OCI-LY7 (cell line): ENCODE measurements at regions not wholly inside any gene's neighbourhood (a gene's known extent, or its start where the extent isn't known, plus 50 kb on each side); places are given as distances from the start of the nearest gene placed in this dataset.

ENCODE experiments used
- CTCF ChIP-seq: fragments of 200-600 bp; sonication (generic); conservative IDR thresholded peaks from 2 replicates; pipeline ENCODE4 v1.5.1; 2014; ENCODE audit warnings: mild to moderate bottlenecking, antibody characterized with exemption, low read length, moderate library complexity, mixed read lengths
- EZH2phosphoT487 ChIP-seq: fragments of 200-600 bp; sonication (generic); IDR thresholded peaks from 2 replicates; pipeline ENCODE4 v1.6.1; 2018; ENCODE audit warnings: low read depth, borderline replicate concordance, mild to moderate bottlenecking, mixed run types, antibody characterized with exemption, low read length, moderate library complexity, mixed read lengths

DNA sequence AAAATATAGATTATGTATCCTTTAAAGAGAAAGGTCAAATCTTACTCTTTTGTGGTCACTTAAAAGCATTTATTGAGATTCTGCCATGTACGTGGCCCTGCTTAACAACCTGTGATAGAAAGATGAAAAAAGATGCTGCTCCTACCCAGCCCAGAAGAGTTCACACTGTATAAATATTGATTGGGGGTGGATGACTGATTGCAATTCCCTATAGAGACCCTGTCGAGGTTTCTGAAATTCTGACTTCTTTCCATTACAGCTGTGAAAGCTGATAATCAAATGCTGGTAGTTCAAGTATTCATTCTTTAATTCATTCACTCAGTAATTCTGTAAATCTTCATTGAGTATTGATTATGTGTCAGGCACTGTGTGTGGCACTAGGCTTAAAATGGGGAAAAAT lies 114.1 kb upstream of the CHL1 start:
- TF ChIP-seq CTCF, result no peak
- no peak for TF ChIP-seq EZH2phosphoT487
